ENCODE measurements at regions not wholly inside any gene's neighbourhood (a gene's known extent, or its start where the extent isn't known, plus 50 kb on each side); places are given as distances from the start of the nearest gene placed in this dataset.

DNA sequence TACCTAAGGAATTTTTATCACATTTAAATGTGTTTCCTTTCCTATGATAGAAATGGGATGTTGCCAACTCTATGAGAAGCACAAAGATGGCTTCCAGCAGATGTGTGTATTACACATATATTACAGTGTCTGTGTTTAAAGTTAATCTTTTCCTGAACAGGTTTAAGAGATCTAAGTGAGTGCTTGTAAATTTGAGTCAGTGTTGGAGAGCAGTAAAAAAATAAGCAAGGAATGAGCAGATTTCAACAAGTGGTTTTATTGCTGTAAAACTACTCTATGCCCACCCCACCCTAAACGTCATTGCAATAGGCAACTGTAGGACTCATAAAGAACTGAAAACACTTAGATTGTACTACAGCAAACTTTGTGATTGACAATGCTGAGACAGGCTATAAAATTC lies 248.7 kb downstream of the KLF5 start:
- TF ChIP-seq CTCF (conservative IDR thresholded peaks at IDR 0.05; ENCODE audit: low read depth, low read length) (no peak), FOS (IDR thresholded peaks at IDR 0.05; ENCODE audit: low read depth, low read length) (no peak), MAZ (IDR thresholded peaks at IDR 0.05; ENCODE audit: borderline replicate concordance, low read depth, low read length) (no peak), BHLHE40 (IDR thresholded peaks at IDR 0.05; ENCODE audit: low read depth, low read length) (no peak), RFX5 (IDR thresholded peaks at IDR 0.05; ENCODE audit: low read depth, low read length) (no peak), CHD1 (IDR thresholded peaks at IDR 0.05; ENCODE audit: low read depth, low read length) (no peak), CEBPB (IDR thresholded peaks at IDR 0.05; ENCODE audit: low read depth, low read length) (no peak)
